GM12864 (cell line): ENCODE measurements at regions not wholly inside any gene's neighbourhood (a gene's known extent, or its start where the extent isn't known, plus 50 kb on each side); places are given as distances from the start of the nearest gene placed in this dataset.
A peak's percentile ranks its signal among the peaks of the same experiment; 100 is the strongest.

Experiments used
- DNase-seq: peaks from one replicate; pipeline ENCODE4 v3.0.0-alpha.2; 2011; ENCODE audit warnings: low read depth
- H3K4me3 ChIP-seq: 2 replicates; pipeline ENCODE4 v1.5.1; 2011; ENCODE audit warnings: mild to moderate bottlenecking, low read depth, low read length, control low read depth
- CTCF ChIP-seq: IDR thresholded peaks from 2 replicates; pipeline ENCODE4 v1.5.1; 2011; ENCODE audit warnings: low read depth, mild to moderate bottlenecking, moderate library complexity, low read length, control low read depth, inconsistent platforms; ENCODE audit errors: missing control alignments

- no peak overlapping the region for H3K4me3 ChIP-seq
- DNase-seq, result no peak
- TF ChIP-seq CTCF, result no peak
Observed at GRCh38 chr15:37819191-37819590, 115.2 kb upstream of the TMCO5A start.

- H3K4me3 ChIP-seq, result no peak overlapping the region
- no peak for DNase-seq
- TF ChIP-seq CTCF, result no peak
Observed at GRCh38 chr15:37820380-37821128, 113.9 kb upstream of the TMCO5A start.

- TF ChIP-seq CTCF, result no peak
- no peak overlapping the region for H3K4me3 ChIP-seq
- no peak for DNase-seq
Observed at GRCh38 chr15:37823601-37824275, 110.7 kb upstream of the TMCO5A start.

GRCh38 chr15:37824717-37825382, 109.6 kb upstream of the TMCO5A start:
- H3K4me3 ChIP-seq, result no peak overlapping the region
- no peak for TF ChIP-seq CTCF
- peak; percentile 3 for DNase-seq

GRCh38 chr15:37837276-37837675, 97.2 kb upstream of the TMCO5A start:
- TF ChIP-seq CTCF, result no peak
- no peak for DNase-seq
- no peak overlapping the region for H3K4me3 ChIP-seq

GRCh38 chr15:37847776-37848175, 86.7 kb upstream of the TMCO5A start:
- H3K4me3 ChIP-seq, result no peak overlapping the region
- TF ChIP-seq CTCF, result no peak
- no peak for DNase-seq
